ENCODE measurements at regions not wholly inside any gene's neighbourhood (a gene's known extent, or its start where the extent isn't known, plus 50 kb on each side); places are given as distances from the start of the nearest gene placed in this dataset.
A peak's percentile ranks its signal among the peaks of the same experiment; 100 is the strongest.

- Histone ChIP-seq H3K4ac (ENCODE audit: low read depth, low read length) (no peak overlapping the region), H2BK120ac (ENCODE audit: insufficient read depth, low read length, poor library complexity) (no peak overlapping the region), H4K91ac (ENCODE audit: low read depth, low read length) (no peak overlapping the region), H2AK5ac (ENCODE audit: low read length) (no peak overlapping the region), H3K27ac (ENCODE audit: low read depth, low read length) (no peak overlapping the region), H2AFZ (ENCODE audit: insufficient read depth, low read length, poor library complexity) (no peak overlapping the region), H2BK12ac (ENCODE audit: low read length) (peak overlapping the region; percentile 87), H3K36me3 (ENCODE audit: control insufficient read depth in 1 of 2, insufficient read depth in 2 of 2, low read length in 2 of 2) (peaks cover 0 to 4% of the 10 kb centered on the region in 2 experiments), H3K18ac (ENCODE audit: low read length) (no peak overlapping the region), H3K4me3 (ENCODE audit: low read depth, low read length) (no peak overlapping the region), H3K9ac (ENCODE audit: low read length) (no peak overlapping the region), H3K9me3 (ENCODE audit: insufficient read depth, low read depth, low read length) (peaks cover 6% of the 10 kb centered on the region), H3K79me2 (ENCODE audit: control insufficient read depth, insufficient read depth, low read length, poor library complexity) (no peaks in the 10 kb centered on the region), H3K79me1 (ENCODE audit: low read length) (peaks cover 2% of the 10 kb centered on the region), H4K12ac (ENCODE audit: low read depth, low read length) (no peak overlapping the region), H4K8ac (ENCODE audit: low read depth, low read length) (no peak overlapping the region), H3K27me3 (ENCODE audit: insufficient read depth, low read length) (no peaks in the 10 kb centered on the region), H3K23ac (ENCODE audit: low read length) (no peak overlapping the region), H3K4me2 (ENCODE audit: low read length) (no peak overlapping the region), H3K14ac (ENCODE audit: low read length) (no peak overlapping the region), H2BK5ac (ENCODE audit: low read depth, low read length, poor library complexity) (no peak overlapping the region), H3K4me1 (ENCODE audit: control insufficient read depth in 1 of 2, insufficient read depth in 2 of 2, low read length in 2 of 2) (peaks cover 0 to 2% of the 10 kb centered on the region in 2 experiments)
- no CpG with 5 or more reads among the region's 4 CpGs for WGBS (ENCODE audit: extremely low coverage, insufficient coverage, insufficient read length)
- DNase-seq = no peak
Measured at GRCh38 chr14:51342226-51342625, 102.2 kb downstream of the TMX1 start.

GRCh38 chr14:51351997-51352396, 112.0 kb downstream of the TMX1 start:
- Histone ChIP-seq H3K36me3 (ENCODE audit: control insufficient read depth in 1 of 2, insufficient read depth in 2 of 2, low read length in 2 of 2) (peaks cover 0 to under 1% of the 10 kb centered on the region in 2 experiments), H3K9ac (ENCODE audit: low read length) (no peak overlapping the region), H2BK5ac (ENCODE audit: low read depth, low read length, poor library complexity) (no peak overlapping the region), H2AFZ (ENCODE audit: insufficient read depth, low read length, poor library complexity) (no peak overlapping the region), H3K4me1 (ENCODE audit: control insufficient read depth in 1 of 2, insufficient read depth in 2 of 2, low read length in 2 of 2) (no peaks in the 10 kb centered on the region), H3K27ac (ENCODE audit: low read depth, low read length) (no peak overlapping the region), H2BK120ac (ENCODE audit: insufficient read depth, low read length, poor library complexity) (peak overlapping the region; percentile 24), H3K79me2 (ENCODE audit: control insufficient read depth, insufficient read depth, low read length, poor library complexity) (no peaks in the 10 kb centered on the region), H4K8ac (ENCODE audit: low read depth, low read length) (no peak overlapping the region), H3K4me2 (ENCODE audit: low read length) (no peak overlapping the region), H3K4me3 (ENCODE audit: low read depth, low read length) (no peak overlapping the region), H2AK5ac (ENCODE audit: low read length) (no peak overlapping the region), H4K12ac (ENCODE audit: low read depth, low read length) (peak overlapping the region; percentile 28), H3K4ac (ENCODE audit: low read depth, low read length) (no peak overlapping the region), H3K27me3 (ENCODE audit: insufficient read depth, low read length) (peaks cover 2% of the 10 kb centered on the region), H3K14ac (ENCODE audit: low read length) (no peak overlapping the region), H3K18ac (ENCODE audit: low read length) (peak overlapping the region; percentile 55), H4K91ac (ENCODE audit: low read depth, low read length) (peak overlapping the region; percentile 19), H3K9me3 (ENCODE audit: insufficient read depth, low read depth, low read length) (peaks cover 2% of the 10 kb centered on the region), H3K79me1 (ENCODE audit: low read length) (peaks cover 4% of the 10 kb centered on the region), H3K23ac (ENCODE audit: low read length) (no peak overlapping the region), H2BK12ac (ENCODE audit: low read length) (peak overlapping the region; percentile 65)
- WGBS (ENCODE audit: extremely low coverage, insufficient coverage, insufficient read length) = no CpG with 5 or more reads among the region's 20 CpGs
- DNase-seq = no peak

GRCh38 chr14:51353901-51354300, 113.9 kb downstream of the TMX1 start:
- Histone ChIP-seq H3K27ac (ENCODE audit: low read depth, low read length) (no peak overlapping the region), H2BK5ac (ENCODE audit: low read depth, low read length, poor library complexity) (no peak overlapping the region), H3K4me2 (ENCODE audit: low read length) (no peak overlapping the region), H3K36me3 (ENCODE audit: control insufficient read depth in 1 of 2, insufficient read depth in 2 of 2, low read length in 2 of 2) (no peaks in the 10 kb centered on the region), H3K9ac (ENCODE audit: low read length) (no peak overlapping the region), H2BK120ac (ENCODE audit: insufficient read depth, low read length, poor library complexity) (no peak overlapping the region), H2AK5ac (ENCODE audit: low read length) (no peak overlapping the region), H3K18ac (ENCODE audit: low read length) (no peak overlapping the region), H3K4me1 (ENCODE audit: control insufficient read depth in 1 of 2, insufficient read depth in 2 of 2, low read length in 2 of 2) (no peaks in the 10 kb centered on the region), H4K8ac (ENCODE audit: low read depth, low read length) (no peak overlapping the region), H4K91ac (ENCODE audit: low read depth, low read length) (no peak overlapping the region), H3K23ac (ENCODE audit: low read length) (no peak overlapping the region), H3K9me3 (ENCODE audit: insufficient read depth, low read depth, low read length) (no peaks in the 10 kb centered on the region), H2AFZ (ENCODE audit: insufficient read depth, low read length, poor library complexity) (no peak overlapping the region), H4K12ac (ENCODE audit: low read depth, low read length) (no peak overlapping the region), H3K79me1 (ENCODE audit: low read length) (peaks cover 4% of the 10 kb centered on the region), H3K79me2 (ENCODE audit: control insufficient read depth, insufficient read depth, low read length, poor library complexity) (no peaks in the 10 kb centered on the region), H3K27me3 (ENCODE audit: insufficient read depth, low read length) (peaks cover 2% of the 10 kb centered on the region), H2BK12ac (ENCODE audit: low read length) (no peak overlapping the region), H3K4me3 (ENCODE audit: low read depth, low read length) (no peak overlapping the region), H3K14ac (ENCODE audit: low read length) (no peak overlapping the region), H3K4ac (ENCODE audit: low read depth, low read length) (no peak overlapping the region)
- no CpG with 5 or more reads among the region's 1 CpG for WGBS (ENCODE audit: extremely low coverage, insufficient coverage, insufficient read length)
- no peak for DNase-seq

GRCh38 chr14:51354846-51355245, 114.8 kb downstream of the TMX1 start:
- H3K4me3 ChIP-seq (ENCODE audit: low read depth, low read length) = no peak overlapping the region
- H3K79me1 ChIP-seq (ENCODE audit: low read length) = peaks cover 4% of the 10 kb centered on the region
- H3K27me3 ChIP-seq (ENCODE audit: insufficient read depth, low read length) = peaks cover 2% of the 10 kb centered on the region
- H3K18ac ChIP-seq (ENCODE audit: low read length) = no peak overlapping the region
- no peak overlapping the region for H4K8ac ChIP-seq (ENCODE audit: low read depth, low read length)
- WGBS (ENCODE audit: extremely low coverage, insufficient coverage, insufficient read length) = no CpG with 5 or more reads among the region's 1 CpG
- no peak overlapping the region for H2BK5ac ChIP-seq (ENCODE audit: low read depth, low read length, poor library complexity)
- no peak overlapping the region for H3K4me2 ChIP-seq (ENCODE audit: low read length)
- no peaks in the 10 kb centered on the region for H3K4me1 ChIP-seq (ENCODE audit: control insufficient read depth in 1 of 2, insufficient read depth in 2 of 2, low read length in 2 of 2)
- H2AFZ ChIP-seq (ENCODE audit: insufficient read depth, low read length, poor library complexity) = no peak overlapping the region
- no peak overlapping the region for H2BK120ac ChIP-seq (ENCODE audit: insufficient read depth, low read length, poor library complexity)
- no peak overlapping the region for H3K23ac ChIP-seq (ENCODE audit: low read length)
- no peaks in the 10 kb centered on the region for H3K36me3 ChIP-seq (ENCODE audit: control insufficient read depth in 1 of 2, insufficient read depth in 2 of 2, low read length in 2 of 2)
- H3K79me2 ChIP-seq (ENCODE audit: control insufficient read depth, insufficient read depth, low read length, poor library complexity) = no peaks in the 10 kb centered on the region
- H3K9ac ChIP-seq (ENCODE audit: low read length) = no peak overlapping the region
- H4K12ac ChIP-seq (ENCODE audit: low read depth, low read length) = no peak overlapping the region
- H2AK5ac ChIP-seq (ENCODE audit: low read length) = no peak overlapping the region
- H3K9me3 ChIP-seq (ENCODE audit: insufficient read depth, low read depth, low read length) = no peaks in the 10 kb centered on the region
- DNase-seq = no peak
- H2BK12ac ChIP-seq (ENCODE audit: low read length) = no peak overlapping the region
- no peak overlapping the region for H4K91ac ChIP-seq (ENCODE audit: low read depth, low read length)
- H3K27ac ChIP-seq (ENCODE audit: low read depth, low read length) = no peak overlapping the region
- H3K4ac ChIP-seq (ENCODE audit: low read depth, low read length) = no peak overlapping the region
- no peak overlapping the region for H3K14ac ChIP-seq (ENCODE audit: low read length)

Measured in trophoblast cell (in vitro differentiated cells and primary cell).